DND-41 (cell line): ENCODE measurements at regions not wholly inside any gene's neighbourhood (a gene's known extent, or its start where the extent isn't known, plus 50 kb on each side); places are given as distances from the start of the nearest gene placed in this dataset.
"Not testable (repeated sequence)": the region's sequence is repeated elsewhere in the genome, so short reads cannot be mapped to it uniquely, and the experiment has no call there.

ENCODE experiments used
- ATAC-seq: fragments of 200-7000 bp; cut with Tn5 transposase; 3 replicates; pipeline ENCODE4 v1.9.1; 2021; ENCODE audit warnings: low read depth; ENCODE audit not compliant: insufficient read depth
- DNase-seq: peaks from one replicate; pipeline ENCODE4 v3.0.0-alpha.2; 2020
- H2AFZ ChIP-seq: 2 replicates; pipeline ENCODE4 v1.6.0; 2012; ENCODE audit warnings: low read depth, low read length
- H3K27ac ChIP-seq: 2 replicates; pipeline ENCODE4 v1.5.1; 2012; ENCODE audit warnings: low read length, inconsistent platforms
- H3K27me3 ChIP-seq: fragments of 200-600 bp; sonication (generic); 2 replicates; pipeline ENCODE4 v1.6.0; 2012; ENCODE audit warnings: low read length, mild to moderate bottlenecking, inconsistent platforms; ENCODE audit not compliant: insufficient read depth, poor library complexity
- H3K36me3 ChIP-seq: 2 replicates; pipeline ENCODE4 v1.5.1; 2012; ENCODE audit warnings: low read length, inconsistent platforms; ENCODE audit not compliant: insufficient read depth
- H3K4me1 ChIP-seq: 2 replicates; pipeline ENCODE4 v1.5.1; 2012; ENCODE audit warnings: mild to moderate bottlenecking, low read length; ENCODE audit not compliant: insufficient read depth
- H3K4me2 ChIP-seq: 2 replicates; pipeline ENCODE4 v1.6.0; 2012; ENCODE audit warnings: mild to moderate bottlenecking, moderate library complexity, low read length, inconsistent platforms; ENCODE audit not compliant: insufficient read depth
- H3K4me3 ChIP-seq, 2 experiments: fragments of 200-600 bp in 1 of 2; shearing (Covaris generic) in 1 of 2; 2 replicates each; pipeline ENCODE4 v1.5.1; 2012 to 2016; ENCODE audit warnings: inconsistent platforms in 2 of 2, low read length in 2 of 2, mild to moderate bottlenecking in 2 of 2, low read depth in 1 of 2, moderate library complexity in 1 of 2
- H3K79me2 ChIP-seq: 2 replicates; pipeline ENCODE4 v1.6.0; 2012; ENCODE audit warnings: low read length, inconsistent platforms; ENCODE audit not compliant: insufficient read depth
- H3K9ac ChIP-seq: 2 replicates; pipeline ENCODE4 v1.6.0; 2012; ENCODE audit warnings: low read depth, mild to moderate bottlenecking, inconsistent platforms, low read length, moderate library complexity
- H3K9me3 ChIP-seq: 2 replicates; pipeline ENCODE4 v1.5.1; 2012; ENCODE audit warnings: low read length, moderate library complexity, mild to moderate bottlenecking, inconsistent platforms; ENCODE audit not compliant: insufficient read depth, severe bottlenecking
- H4K20me1 ChIP-seq: 2 replicates; pipeline ENCODE4 v1.6.0; 2012; ENCODE audit warnings: low read length; ENCODE audit not compliant: insufficient read depth
- CTCF ChIP-seq: IDR thresholded peaks from 2 replicates; pipeline ENCODE4 v1.5.1; 2012; ENCODE audit warnings: borderline replicate concordance, low read length, moderate library complexity, mild to moderate bottlenecking; ENCODE audit not compliant: poor library complexity, severe bottlenecking; ENCODE audit errors: extremely low read depth
- EZH2 ChIP-seq: IDR thresholded peaks from 3 replicates; pipeline ENCODE4 v1.6.1; 2012; ENCODE audit warnings: borderline replicate concordance, low read depth, mild to moderate bottlenecking, moderate library complexity, low read length, inconsistent platforms; ENCODE audit not compliant: severe bottlenecking

DNA sequence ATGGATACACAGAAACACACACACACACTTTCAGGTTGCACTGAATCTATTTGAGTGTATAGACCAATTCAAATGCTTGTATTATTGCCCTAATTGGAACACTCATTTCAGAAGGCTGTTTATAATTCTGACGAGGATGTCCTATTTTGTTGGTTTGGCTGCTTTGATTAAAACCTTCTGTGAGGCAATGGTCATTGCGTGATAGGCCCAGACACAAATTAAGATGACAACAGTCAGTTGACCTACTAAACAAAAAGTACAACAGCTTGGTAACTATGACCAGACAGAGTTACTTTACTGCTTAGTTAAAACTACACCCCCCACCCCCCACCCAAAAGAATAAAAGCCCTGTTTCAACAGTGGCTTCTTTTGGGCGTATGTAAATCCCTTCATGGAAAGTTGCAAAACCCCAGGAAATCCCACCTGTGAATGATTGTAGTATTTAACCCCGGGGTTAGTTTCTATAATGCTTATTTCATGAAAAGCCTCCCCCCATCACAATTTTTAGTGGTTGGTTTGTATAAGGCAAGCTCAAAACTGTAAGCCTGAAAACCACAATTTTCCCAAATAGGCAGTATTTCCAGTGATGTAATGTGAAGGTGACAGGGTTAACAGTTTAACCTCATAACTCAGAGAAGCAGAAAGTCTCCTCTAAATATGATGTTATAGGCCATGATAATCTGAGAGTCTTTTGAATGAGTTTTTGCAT is 340.8 kb downstream of the FGF10 start:
- Histone ChIP-seq H3K27me3 (no peaks in the 10 kb centered on the region), H3K9ac (no peak overlapping the region), H3K27ac (no peak overlapping the region), H3K9me3 (no peaks in the 10 kb centered on the region), H3K4me1 (no peaks in the 10 kb centered on the region), H3K4me2 (no peak overlapping the region), H3K36me3 (no peaks in the 10 kb centered on the region), H4K20me1 (no peaks in the 10 kb centered on the region), H3K79me2 (no peaks in the 10 kb centered on the region), H3K4me3 (no peak overlapping the region), H2AFZ (no peak overlapping the region)
- DNase-seq (no peak), ATAC-seq (no peak)
- no peak for TF ChIP-seq CTCF
- no peak for TF ChIP-seq EZH2

DNA sequence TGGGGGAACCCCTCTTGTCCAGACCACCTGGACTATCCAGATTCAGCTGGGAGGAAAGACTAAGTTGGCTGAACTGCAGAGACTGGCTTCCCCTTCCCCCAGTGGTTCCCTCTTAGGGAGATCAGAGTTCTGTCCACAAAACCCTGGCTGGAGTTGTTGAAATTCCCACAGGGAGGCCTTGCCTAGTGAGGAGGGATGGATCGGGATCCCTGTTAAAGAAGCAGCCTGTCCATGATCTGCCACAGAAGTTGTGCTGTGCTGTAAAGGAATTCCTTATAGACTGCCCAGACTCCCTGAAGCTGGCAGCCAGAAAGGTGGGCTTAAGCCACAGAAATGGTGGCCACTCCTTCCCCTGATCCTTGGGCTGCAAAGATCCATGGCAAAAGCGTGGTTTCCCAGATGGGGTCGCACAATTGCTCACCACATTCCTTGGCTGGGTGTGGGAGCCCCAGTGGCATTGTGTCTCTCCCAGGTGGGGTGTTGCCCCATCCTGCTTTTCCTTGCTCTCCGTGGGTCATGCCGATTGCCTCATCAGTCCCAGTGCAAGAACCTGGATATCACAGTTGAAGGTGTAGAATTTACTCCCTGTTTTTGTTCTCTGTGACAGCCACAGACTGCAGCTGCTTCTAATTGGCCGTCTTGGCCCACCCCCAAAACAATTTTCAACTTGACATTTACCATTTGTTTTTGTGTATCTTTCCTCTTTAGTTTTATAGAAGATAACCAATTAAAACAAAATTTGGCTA is 342.4 kb downstream of the FGF10 start:
- no peaks in the 10 kb centered on the region for H3K79me2 ChIP-seq
- H2AFZ ChIP-seq = no peak overlapping the region
- no peak for ATAC-seq
- no peaks in the 10 kb centered on the region for H3K36me3 ChIP-seq
- H3K4me3 ChIP-seq = no peak overlapping the region
- H3K27ac ChIP-seq = no peak overlapping the region
- DNase-seq = no peak
- TF ChIP-seq CTCF (no peak), EZH2 (no peak)
- H4K20me1 ChIP-seq = no peaks in the 10 kb centered on the region
- H3K4me1 ChIP-seq = no peaks in the 10 kb centered on the region
- H3K9me3 ChIP-seq = no peaks in the 10 kb centered on the region
- H3K27me3 ChIP-seq = no peaks in the 10 kb centered on the region
- H3K4me2 ChIP-seq = no peak overlapping the region
- H3K9ac ChIP-seq = no peak overlapping the region

- ATAC-seq = not testable (repeated sequence)
These were observed 344.7 kb downstream of the FGF10 start for GRCh38 chr5:44044549-44044948.

GRCh38 chr5:44028226-44028625 is 361.0 kb downstream of the FGF10 start:
- Histone ChIP-seq H3K27ac (no peak overlapping the region), H4K20me1 (no peaks in the 10 kb centered on the region), H2AFZ (no peak overlapping the region), H3K27me3 (no peaks in the 10 kb centered on the region), H3K4me3 (no peak overlapping the region), H3K4me1 (no peaks in the 10 kb centered on the region), H3K9ac (no peak overlapping the region), H3K79me2 (no peaks in the 10 kb centered on the region), H3K4me2 (no peak overlapping the region), H3K9me3 (no peaks in the 10 kb centered on the region), H3K36me3 (no peaks in the 10 kb centered on the region)
- DNase-seq = no peak
- no peak for ATAC-seq
- TF ChIP-seq CTCF = no peak
- TF ChIP-seq EZH2 = no peak

More at GRCh38 chr5:44044549-44044948, 344.7 kb downstream of the FGF10 start:
- not testable (repeated sequence) for H4K20me1 ChIP-seq, H3K4me1 ChIP-seq, H2AFZ ChIP-seq, H3K9ac ChIP-seq, H3K27ac ChIP-seq, H3K36me3 ChIP-seq, H3K27me3 ChIP-seq, H3K79me2 ChIP-seq, H3K4me3 ChIP-seq, H3K4me2 ChIP-seq, H3K9me3 ChIP-seq, DNase-seq
